ENCODE measurements at regions not wholly inside any gene's neighbourhood (a gene's known extent, or its start where the extent isn't known, plus 50 kb on each side); places are given as distances from the start of the nearest gene placed in this dataset.
"Not testable (repeated sequence)": the region's sequence is repeated elsewhere in the genome, so short reads cannot be mapped to it uniquely, and the experiment has no call there.

GRCh38 chr3:125910851-125911250 is 58.1 kb upstream of the ROPN1B start:
- not testable (repeated sequence) for TF ChIP-seq ZNF274 (IDR thresholded peaks at IDR 0.05; ENCODE audit: low read depth, low read length); YY1 (IDR thresholded peaks at IDR 0.05; ENCODE audit: insufficient read depth, insufficient read length)
